GM12872 (cell line): ENCODE measurements at regions not wholly inside any gene's neighbourhood (a gene's known extent, or its start where the extent isn't known, plus 50 kb on each side); places are given as distances from the start of the nearest gene placed in this dataset.

Experiments used
- TF ChIP-seq, protein P1 (sequence below): IDR thresholded peaks from 3 replicates; pipeline ENCODE4 v1.5.1; 2011; ENCODE audit warnings: low read depth, mild to moderate bottlenecking, low read length, moderate library complexity; ENCODE audit not compliant: insufficient read depth

DNA sequence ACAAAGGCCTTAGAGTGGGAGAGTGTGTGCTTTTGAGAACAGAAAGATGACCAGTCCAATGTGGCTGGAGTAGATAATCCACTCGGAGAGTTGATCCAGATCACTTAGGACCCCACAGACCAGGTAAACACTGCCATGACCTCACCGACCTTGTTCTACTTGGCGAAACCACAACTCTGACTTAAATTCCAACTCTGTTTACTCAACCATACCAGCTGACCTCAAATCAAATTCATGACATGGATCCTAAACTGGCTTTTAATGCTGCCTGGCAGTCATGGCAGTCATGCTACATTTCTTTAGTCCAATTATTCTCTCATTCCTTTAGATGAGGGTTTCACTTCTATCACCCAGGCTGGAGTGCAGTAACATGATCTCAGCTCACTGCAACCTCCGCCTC lies 347.1 kb upstream of the FAM98A start:
- TF ChIP-seq, protein P1, sequence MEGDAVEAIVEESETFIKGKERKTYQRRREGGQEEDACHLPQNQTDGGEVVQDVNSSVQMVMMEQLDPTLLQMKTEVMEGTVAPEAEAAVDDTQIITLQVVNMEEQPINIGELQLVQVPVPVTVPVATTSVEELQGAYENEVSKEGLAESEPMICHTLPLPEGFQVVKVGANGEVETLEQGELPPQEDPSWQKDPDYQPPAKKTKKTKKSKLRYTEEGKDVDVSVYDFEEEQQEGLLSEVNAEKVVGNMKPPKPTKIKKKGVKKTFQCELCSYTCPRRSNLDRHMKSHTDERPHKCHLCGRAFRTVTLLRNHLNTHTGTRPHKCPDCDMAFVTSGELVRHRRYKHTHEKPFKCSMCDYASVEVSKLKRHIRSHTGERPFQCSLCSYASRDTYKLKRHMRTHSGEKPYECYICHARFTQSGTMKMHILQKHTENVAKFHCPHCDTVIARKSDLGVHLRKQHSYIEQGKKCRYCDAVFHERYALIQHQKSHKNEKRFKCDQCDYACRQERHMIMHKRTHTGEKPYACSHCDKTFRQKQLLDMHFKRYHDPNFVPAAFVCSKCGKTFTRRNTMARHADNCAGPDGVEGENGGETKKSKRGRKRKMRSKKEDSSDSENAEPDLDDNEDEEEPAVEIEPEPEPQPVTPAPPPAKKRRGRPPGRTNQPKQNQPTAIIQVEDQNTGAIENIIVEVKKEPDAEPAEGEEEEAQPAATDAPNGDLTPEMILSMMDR = no peak

DNA sequence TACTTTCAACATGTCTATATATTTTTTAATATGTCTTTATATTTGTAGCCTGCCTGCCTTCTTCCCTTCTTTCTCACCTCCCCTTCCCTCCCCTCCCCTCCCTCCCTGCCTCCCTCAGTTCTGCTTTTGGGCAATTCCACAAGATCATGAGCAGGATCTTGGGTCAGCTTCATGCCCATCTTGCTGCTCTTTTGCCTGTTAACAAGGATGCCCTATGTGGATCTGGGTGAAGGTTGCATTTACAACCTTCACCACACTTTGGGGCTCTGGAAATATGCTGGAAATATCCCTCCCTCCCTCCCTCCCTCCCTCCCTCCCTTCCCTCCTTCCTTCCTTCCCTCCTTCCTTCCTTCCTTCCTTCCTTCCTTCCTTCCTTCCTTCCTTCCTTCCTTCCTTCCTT lies 334.1 kb upstream of the FAM98A start:
- TF ChIP-seq, protein P1 = no peak

DNA sequence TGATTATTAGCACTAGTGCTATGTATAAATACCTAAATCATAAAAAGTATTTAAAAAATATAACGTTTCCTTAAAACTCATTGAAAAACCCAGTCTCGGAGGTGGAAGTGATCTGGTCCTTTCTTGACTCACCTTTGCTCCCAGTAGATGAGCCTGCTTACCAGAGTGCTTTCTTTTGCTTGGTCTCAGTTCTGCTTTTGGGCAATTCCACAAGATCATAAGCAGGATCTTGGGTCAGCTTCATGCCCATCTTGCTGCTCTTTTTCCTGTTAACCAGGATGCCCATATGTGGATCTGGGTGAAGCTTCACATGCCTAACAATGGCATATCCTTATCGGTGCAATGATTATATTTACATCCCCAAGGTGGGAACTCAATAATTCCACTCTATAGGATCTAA lies 332.1 kb upstream of the FAM98A start:
- TF ChIP-seq, protein P1 = no peak

DNA sequence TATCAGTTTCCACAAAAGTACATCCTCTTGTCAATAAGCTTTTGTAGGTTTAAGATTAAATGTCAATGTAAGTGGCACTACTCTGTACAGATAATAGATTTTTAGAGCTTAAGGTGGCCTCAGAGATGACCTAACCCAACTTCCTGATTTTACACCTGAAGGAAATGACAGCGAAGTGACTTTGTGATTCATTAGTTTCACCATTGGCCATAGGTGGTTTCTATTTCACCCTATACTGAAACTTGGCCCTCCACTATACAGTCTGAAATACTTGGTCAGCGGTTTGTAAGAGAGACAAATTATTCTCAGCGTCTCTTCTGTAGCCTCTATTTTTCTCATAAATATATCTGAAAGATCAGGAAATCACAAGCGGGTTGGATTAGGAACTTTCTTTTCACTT lies 330.4 kb upstream of the FAM98A start:
- TF ChIP-seq, protein P1 = no peak

DNA sequence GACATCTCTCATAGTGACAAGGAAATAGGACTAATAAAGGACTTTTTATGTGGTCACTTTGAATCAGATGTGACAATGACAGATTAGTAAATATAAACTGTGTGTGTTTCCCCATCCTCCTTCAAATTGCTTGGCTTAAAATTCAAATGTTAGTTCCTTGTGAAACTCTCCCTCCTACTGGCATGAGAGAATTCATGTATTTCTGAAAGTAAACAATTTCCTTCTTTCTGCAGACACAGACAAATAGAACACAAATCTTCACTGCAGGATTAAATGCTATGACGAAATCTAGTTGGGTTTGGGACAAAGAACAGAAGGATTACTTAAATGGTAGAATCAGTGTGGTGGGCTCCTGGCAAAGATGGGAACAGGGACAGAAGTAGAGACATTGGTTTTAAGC lies 328.7 kb upstream of the FAM98A start:
- TF ChIP-seq, protein P1 = no peak

DNA sequence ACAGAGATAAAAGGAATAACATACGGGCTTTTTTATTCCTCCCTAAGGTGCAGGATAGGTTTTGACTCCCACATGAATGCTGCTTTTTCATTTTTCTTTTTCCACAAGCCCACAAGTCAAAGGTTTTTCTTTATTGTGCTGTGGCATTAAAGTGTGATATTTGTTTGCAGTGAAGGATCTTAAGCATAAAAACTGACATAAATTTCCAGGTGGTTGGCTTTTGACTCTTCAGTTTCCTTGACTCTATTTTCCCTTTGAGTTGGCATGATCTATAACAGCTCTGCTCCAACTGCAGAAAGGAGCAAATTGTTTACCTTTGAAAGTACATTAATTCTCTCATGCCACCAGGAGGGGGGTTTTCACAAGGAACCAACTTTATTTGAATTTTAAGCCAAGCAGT lies 326.2 kb upstream of the FAM98A start:
- TF ChIP-seq, protein P1 = no peak

DNA sequence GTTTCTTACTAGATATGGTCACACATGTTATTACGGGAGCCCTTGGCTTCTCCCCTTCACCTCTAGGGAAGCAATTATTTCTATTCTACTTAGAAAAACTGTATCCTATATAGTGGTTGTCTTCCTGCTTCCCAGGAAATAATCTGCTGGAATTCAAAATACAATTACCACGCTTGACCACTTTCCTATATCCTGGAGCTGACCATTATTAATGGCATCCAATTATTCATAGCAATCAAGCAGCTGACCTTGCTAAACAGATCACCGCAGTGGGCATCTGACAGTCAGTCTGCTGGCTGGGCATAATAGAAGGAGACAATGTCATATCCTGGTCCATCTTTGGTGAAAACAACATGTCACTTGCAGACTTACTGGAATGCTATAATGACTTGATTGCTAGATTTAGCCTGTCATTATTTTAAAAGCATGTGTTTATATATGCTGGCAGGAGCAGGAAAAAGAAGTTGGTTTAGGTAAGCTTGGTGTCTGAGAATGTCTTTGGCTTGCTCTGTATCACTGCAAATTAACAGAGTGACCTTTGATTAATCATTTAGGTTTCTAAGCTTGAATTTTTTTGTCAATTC lies 325.6 kb upstream of the FAM98A start:
- TF ChIP-seq, protein P1 = no peak
